ENCODE measurements at regions not wholly inside any gene's neighbourhood (a gene's known extent, or its start where the extent isn't known, plus 50 kb on each side); places are given as distances from the start of the nearest gene placed in this dataset.

GRCh38 chr2:41510108-41510507 is 537.7 kb upstream of the PKDCC start:
- H3K4me3 Mint-ChIP-seq = no peak overlapping the region
- no peaks in the 10 kb centered on the region for H3K27me3 Mint-ChIP-seq
- H3K9me3 Mint-ChIP-seq = peaks cover 15% of the 10 kb centered on the region
- H3K4me1 Mint-ChIP-seq (ENCODE audit: low read depth) = no peaks in the 10 kb centered on the region
- intact Hi-C loops (cut with micrococcal nuclease) = no loop called here
- H3K27ac Mint-ChIP-seq = no peak overlapping the region
- H3K36me3 Mint-ChIP-seq (ENCODE audit: low read depth) = no peaks in the 10 kb centered on the region

GRCh38 chr2:41521211-41521610 is 526.6 kb upstream of the PKDCC start:
- intact Hi-C loops (cut with micrococcal nuclease) = no loop called here
- Mint-ChIP-seq H3K27ac (no peak overlapping the region), H3K4me3 (no peak overlapping the region)

GRCh38 chr2:41527525-41528323 is 520.1 kb upstream of the PKDCC start:
- H3K36me3 Mint-ChIP-seq (ENCODE audit: low read depth) = no peaks in the 10 kb centered on the region
- H3K4me1 Mint-ChIP-seq (ENCODE audit: low read depth) = no peaks in the 10 kb centered on the region
- H3K27me3 Mint-ChIP-seq = no peaks in the 10 kb centered on the region
- H3K27ac Mint-ChIP-seq = no peak overlapping the region
- H3K4me3 Mint-ChIP-seq = no peak overlapping the region
- intact Hi-C loops (cut with micrococcal nuclease) = no loop called here
- H3K9me3 Mint-ChIP-seq = peaks cover 13% of the 10 kb centered on the region

More at GRCh38 chr2:41521211-41521610, 526.6 kb upstream of the PKDCC start:
- Mint-ChIP-seq H3K4me1 (ENCODE audit: low read depth) (no peaks in the 10 kb centered on the region), H3K36me3 (ENCODE audit: low read depth) (no peaks in the 10 kb centered on the region), H3K27me3 (no peaks in the 10 kb centered on the region), H3K9me3 (no peaks in the 10 kb centered on the region)

- no peaks in the 10 kb centered on the region for H3K27me3 Mint-ChIP-seq
- H3K9me3 Mint-ChIP-seq = peaks cover 23% of the 10 kb centered on the region
- no peaks in the 10 kb centered on the region for H3K36me3 Mint-ChIP-seq (ENCODE audit: low read depth)
- intact Hi-C loops (cut with micrococcal nuclease) = no loop called here
- no peaks in the 10 kb centered on the region for H3K4me1 Mint-ChIP-seq (ENCODE audit: low read depth)
- no peak overlapping the region for H3K27ac Mint-ChIP-seq
- H3K4me3 Mint-ChIP-seq = no peak overlapping the region
Observed at GRCh38 chr2:41535575-41535974, 512.2 kb upstream of the PKDCC start.

GRCh38 chr2:41540272-41540998 is 507.4 kb upstream of the PKDCC start:
- intact Hi-C loops (cut with micrococcal nuclease) = no loop called here
- no peak overlapping the region for H3K27ac Mint-ChIP-seq
- H3K27me3 Mint-ChIP-seq = no peaks in the 10 kb centered on the region
- no peak overlapping the region for H3K4me3 Mint-ChIP-seq
- H3K4me1 Mint-ChIP-seq (ENCODE audit: low read depth) = no peaks in the 10 kb centered on the region
- H3K9me3 Mint-ChIP-seq = peaks cover 16% of the 10 kb centered on the region
- no peaks in the 10 kb centered on the region for H3K36me3 Mint-ChIP-seq (ENCODE audit: low read depth)

GRCh38 chr2:41543726-41544125 is 504.1 kb upstream of the PKDCC start:
- intact Hi-C loops (cut with micrococcal nuclease) = no loop called here
- Mint-ChIP-seq H3K4me1 (ENCODE audit: low read depth) (no peaks in the 10 kb centered on the region), H3K27ac (no peak overlapping the region)

GRCh38 chr2:41544709-41545108 is 503.1 kb upstream of the PKDCC start:
- intact Hi-C loops (cut with micrococcal nuclease) = no loop called here
- no peaks in the 10 kb centered on the region for H3K27me3 Mint-ChIP-seq
- H3K27ac Mint-ChIP-seq = no peak overlapping the region
- H3K9me3 Mint-ChIP-seq = peaks cover 9% of the 10 kb centered on the region
- H3K4me1 Mint-ChIP-seq (ENCODE audit: low read depth) = no peaks in the 10 kb centered on the region
- no peak overlapping the region for H3K4me3 Mint-ChIP-seq
- H3K36me3 Mint-ChIP-seq (ENCODE audit: low read depth) = no peaks in the 10 kb centered on the region

More at GRCh38 chr2:41543726-41544125, 504.1 kb upstream of the PKDCC start:
- H3K36me3 Mint-ChIP-seq (ENCODE audit: low read depth) = no peaks in the 10 kb centered on the region
- no peaks in the 10 kb centered on the region for H3K27me3 Mint-ChIP-seq
- peaks cover 9% of the 10 kb centered on the region for H3K9me3 Mint-ChIP-seq
- no peak overlapping the region for H3K4me3 Mint-ChIP-seq

- Mint-ChIP-seq H3K27ac (no peak overlapping the region), H3K9me3 (peaks cover 9% of the 10 kb centered on the region)
- intact Hi-C loops (cut with micrococcal nuclease) = no loop called here
Observed at GRCh38 chr2:41546031-41546430, 501.8 kb upstream of the PKDCC start.

GRCh38 chr2:41568648-41569047 is 479.2 kb upstream of the PKDCC start:
- H3K27me3 Mint-ChIP-seq = no peaks in the 10 kb centered on the region
- intact Hi-C loops (cut with micrococcal nuclease) = no loop called here

More at GRCh38 chr2:41546031-41546430, 501.8 kb upstream of the PKDCC start:
- H3K4me3 Mint-ChIP-seq = no peak overlapping the region
- H3K4me1 Mint-ChIP-seq (ENCODE audit: low read depth) = no peaks in the 10 kb centered on the region
- H3K36me3 Mint-ChIP-seq (ENCODE audit: low read depth) = no peaks in the 10 kb centered on the region
- no peaks in the 10 kb centered on the region for H3K27me3 Mint-ChIP-seq

GRCh38 chr2:41572154-41572553 is 475.7 kb upstream of the PKDCC start:
- Mint-ChIP-seq H3K9me3 (peaks cover 9% of the 10 kb centered on the region), H3K36me3 (ENCODE audit: low read depth) (no peaks in the 10 kb centered on the region), H3K27me3 (no peaks in the 10 kb centered on the region), H3K27ac (no peak overlapping the region), H3K4me1 (ENCODE audit: low read depth) (no peaks in the 10 kb centered on the region), H3K4me3 (no peak overlapping the region)
- intact Hi-C loops (cut with micrococcal nuclease) = no loop called here

More at GRCh38 chr2:41568648-41569047, 479.2 kb upstream of the PKDCC start:
- Mint-ChIP-seq H3K36me3 (ENCODE audit: low read depth) (no peaks in the 10 kb centered on the region), H3K9me3 (peaks cover 11% of the 10 kb centered on the region), H3K4me3 (no peak overlapping the region), H3K4me1 (ENCODE audit: low read depth) (no peaks in the 10 kb centered on the region), H3K27ac (no peak overlapping the region)

- Mint-ChIP-seq H3K4me1 (ENCODE audit: low read depth) (no peaks in the 10 kb centered on the region), H3K27ac (no peak overlapping the region), H3K27me3 (no peaks in the 10 kb centered on the region), H3K36me3 (ENCODE audit: low read depth) (no peaks in the 10 kb centered on the region), H3K4me3 (no peak overlapping the region), H3K9me3 (no peaks in the 10 kb centered on the region)
- intact Hi-C loops (cut with micrococcal nuclease) = no loop called here
Observed at GRCh38 chr2:41576423-41576822, 471.4 kb upstream of the PKDCC start.

GRCh38 chr2:41579806-41580205 is 468.0 kb upstream of the PKDCC start:
- Mint-ChIP-seq H3K9me3 (peaks cover 33% of the 10 kb centered on the region), H3K27me3 (no peaks in the 10 kb centered on the region), H3K36me3 (ENCODE audit: low read depth) (no peaks in the 10 kb centered on the region), H3K4me1 (ENCODE audit: low read depth) (no peaks in the 10 kb centered on the region), H3K27ac (no peak overlapping the region), H3K4me3 (no peak overlapping the region)
- intact Hi-C loops (cut with micrococcal nuclease) = no loop called here

- intact Hi-C loops (cut with micrococcal nuclease) = no loop called here
- Mint-ChIP-seq H3K4me1 (ENCODE audit: low read depth) (no peaks in the 10 kb centered on the region), H3K27me3 (no peaks in the 10 kb centered on the region), H3K36me3 (ENCODE audit: low read depth) (no peaks in the 10 kb centered on the region), H3K4me3 (no peak overlapping the region), H3K27ac (no peak overlapping the region), H3K9me3 (peaks cover 43% of the 10 kb centered on the region)
Observed at GRCh38 chr2:41580806-41581205, 467.0 kb upstream of the PKDCC start.

GRCh38 chr2:41595240-41595639 is 452.6 kb upstream of the PKDCC start:
- no peaks in the 10 kb centered on the region for H3K4me1 Mint-ChIP-seq (ENCODE audit: low read depth)
- H3K27ac Mint-ChIP-seq = no peak overlapping the region
- no peaks in the 10 kb centered on the region for H3K9me3 Mint-ChIP-seq
- no peak overlapping the region for H3K4me3 Mint-ChIP-seq
- H3K27me3 Mint-ChIP-seq = no peaks in the 10 kb centered on the region
- intact Hi-C loops (cut with micrococcal nuclease) = no loop called here
- no peaks in the 10 kb centered on the region for H3K36me3 Mint-ChIP-seq (ENCODE audit: low read depth)
